Trophoblast cell (in vitro differentiated cells and primary cell): ENCODE measurements at regions not wholly inside any gene's neighbourhood (a gene's known extent, or its start where the extent isn't known, plus 50 kb on each side); places are given as distances from the start of the nearest gene placed in this dataset.

Experiments used
- DNase-seq, 2 donors: peaks; one replicate each; pipeline ENCODE4 v3.0.0-alpha.2; 2016
- H2AFZ ChIP-seq: 2 replicates; pipeline ENCODE4 v1.6.1; 2013; ENCODE audit warnings: low read length, moderate library complexity, mild to moderate bottlenecking; ENCODE audit not compliant: insufficient read depth, poor library complexity
- H2AK5ac ChIP-seq: 2 replicates; pipeline ENCODE4 v1.6.1; 2013; ENCODE audit warnings: mild to moderate bottlenecking, low read length
- H2BK120ac ChIP-seq: 2 replicates; pipeline ENCODE4 v1.6.1; 2013; ENCODE audit warnings: low read length, mild to moderate bottlenecking, moderate library complexity; ENCODE audit not compliant: insufficient read depth, poor library complexity
- H2BK12ac ChIP-seq: 2 replicates; pipeline ENCODE4 v1.6.1; 2013; ENCODE audit warnings: mild to moderate bottlenecking, low read length, moderate library complexity
- H2BK5ac ChIP-seq: 2 replicates; pipeline ENCODE4 v1.6.1; 2013; ENCODE audit warnings: low read length, low read depth, moderate library complexity, mild to moderate bottlenecking; ENCODE audit not compliant: poor library complexity
- H3K14ac ChIP-seq: 2 replicates; pipeline ENCODE4 v1.6.1; 2013; ENCODE audit warnings: mild to moderate bottlenecking, low read length
- H3K18ac ChIP-seq: 2 replicates; pipeline ENCODE4 v1.6.1; 2013; ENCODE audit warnings: mild to moderate bottlenecking, low read length
- H3K23ac ChIP-seq: 2 replicates; pipeline ENCODE4 v1.6.1; 2013; ENCODE audit warnings: low read length
- H3K27ac ChIP-seq: 2 replicates; pipeline ENCODE4 v1.5.1; 2013; ENCODE audit warnings: low read depth, mild to moderate bottlenecking, inconsistent platforms, low read length, moderate library complexity
- H3K27me3 ChIP-seq: 2 replicates; pipeline ENCODE4 v1.6.1; 2013; ENCODE audit warnings: inconsistent platforms, mild to moderate bottlenecking, low read length, moderate library complexity; ENCODE audit not compliant: insufficient read depth
- H3K36me3 ChIP-seq, 2 experiments: 1 replicate in 1 of 2; 2 replicates in 1 of 2; pipeline ENCODE4 v1.6.1; 2013; ENCODE audit warnings: low read length in 2 of 2, mild to moderate bottlenecking in 2 of 2, moderate library complexity in 1 of 2; ENCODE audit not compliant: insufficient read depth in 2 of 2, control insufficient read depth in 1 of 2
- H3K4ac ChIP-seq: 2 replicates; pipeline ENCODE4 v1.6.1; 2013; ENCODE audit warnings: low read depth, mild to moderate bottlenecking, low read length, moderate library complexity
- H3K4me1 ChIP-seq, 2 experiments: 1 replicate in 1 of 2; 2 replicates in 1 of 2; pipeline ENCODE4 v1.6.1; 2013; ENCODE audit warnings: low read length in 2 of 2, mild to moderate bottlenecking in 2 of 2, moderate library complexity in 1 of 2; ENCODE audit not compliant: insufficient read depth in 2 of 2, control insufficient read depth in 1 of 2
- H3K4me2 ChIP-seq: 2 replicates; pipeline ENCODE4 v1.6.1; 2013; ENCODE audit warnings: inconsistent platforms, mild to moderate bottlenecking, low read length, moderate library complexity
- H3K4me3 ChIP-seq: 2 replicates; pipeline ENCODE4 v1.5.1; 2013; ENCODE audit warnings: mild to moderate bottlenecking, low read depth, low read length, inconsistent platforms
- H3K79me1 ChIP-seq: one replicate; pipeline ENCODE4 v1.6.1; 2013; ENCODE audit warnings: low read length
- H3K79me2 ChIP-seq: 2 replicates; pipeline ENCODE4 v1.6.1; 2013; ENCODE audit warnings: low read length, mild to moderate bottlenecking; ENCODE audit not compliant: control insufficient read depth, insufficient read depth, poor library complexity
- H3K9ac ChIP-seq: 2 replicates; pipeline ENCODE4 v1.6.1; 2013; ENCODE audit warnings: mild to moderate bottlenecking, low read length
- H3K9me3 ChIP-seq: 2 replicates; pipeline ENCODE4 v1.6.1; 2013; ENCODE audit warnings: low read depth, mild to moderate bottlenecking, control low read depth, inconsistent platforms, low read length; ENCODE audit not compliant: insufficient read depth
- H4K12ac ChIP-seq: 2 replicates; pipeline ENCODE4 v1.6.1; 2013; ENCODE audit warnings: low read depth, mild to moderate bottlenecking, low read length, moderate library complexity
- H4K8ac ChIP-seq: 2 replicates; pipeline ENCODE4 v1.6.1; 2013; ENCODE audit warnings: low read depth, mild to moderate bottlenecking, low read length, moderate library complexity
- H4K91ac ChIP-seq: one replicate; pipeline ENCODE4 v1.6.1; 2013; ENCODE audit warnings: low read depth, mild to moderate bottlenecking, low read length, moderate library complexity
- WGBS: extraction: QIAGEN DNeasy Blood & Tissue Kit; methylation state at CpG from one replicate; pipeline ENCODE4 v1.1.7; 2013; ENCODE audit warnings: missing lambda C conversion rate; ENCODE audit not compliant: insufficient read length, insufficient coverage; ENCODE audit errors: extremely low coverage; 5-methylcytosine and 5-hydroxymethylcytosine counted together

DNA sequence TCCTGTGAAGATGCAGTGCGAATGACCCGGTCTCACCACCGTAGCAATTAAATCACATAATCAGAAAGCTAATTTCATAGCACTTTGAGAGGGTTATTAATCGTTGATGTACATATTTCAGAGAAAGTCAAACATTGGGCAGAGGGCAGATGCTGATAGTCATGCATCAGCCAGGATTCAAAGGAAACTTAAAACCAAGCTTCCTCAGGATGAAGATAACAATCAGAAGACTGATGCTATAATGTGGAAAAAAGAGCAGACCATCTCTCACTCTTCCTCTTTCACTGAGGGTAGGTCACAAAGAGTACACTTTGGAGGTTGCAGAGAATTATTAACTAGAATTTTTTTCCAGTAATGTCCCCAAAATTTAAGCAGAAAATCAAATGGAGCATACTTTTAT is 1027.7 kb upstream of the ZEB2 start:
- H3K9ac ChIP-seq: no peak overlapping the region
- WGBS: no CpG with 5 or more reads among the region's 4 CpGs
- no peak overlapping the region for H3K4me2 ChIP-seq
- no peak overlapping the region for H3K27ac ChIP-seq
- H4K12ac ChIP-seq: no peak overlapping the region
- H3K23ac ChIP-seq: no peak overlapping the region
- H2BK5ac ChIP-seq: no peak overlapping the region
- no peak overlapping the region for H3K4me3 ChIP-seq
- H3K18ac ChIP-seq: no peak overlapping the region
- H4K8ac ChIP-seq: no peak overlapping the region
- no peak overlapping the region for H3K14ac ChIP-seq
- H2AFZ ChIP-seq: no peak overlapping the region
- H3K4ac ChIP-seq: no peak overlapping the region
- no peaks in the 10 kb centered on the region for H3K36me3 ChIP-seq
- H2BK120ac ChIP-seq: no peak overlapping the region
- H3K9me3 ChIP-seq: no peaks in the 10 kb centered on the region
- no peaks in the 10 kb centered on the region for H3K27me3 ChIP-seq
- no peak overlapping the region for H4K91ac ChIP-seq
- no peaks in the 10 kb centered on the region for H3K79me1 ChIP-seq
- H2BK12ac ChIP-seq: no peak overlapping the region
- no peaks in the 10 kb centered on the region for H3K4me1 ChIP-seq
- H2AK5ac ChIP-seq: no peak overlapping the region
- H3K79me2 ChIP-seq: no peaks in the 10 kb centered on the region
- DNase-seq: no peak

DNA sequence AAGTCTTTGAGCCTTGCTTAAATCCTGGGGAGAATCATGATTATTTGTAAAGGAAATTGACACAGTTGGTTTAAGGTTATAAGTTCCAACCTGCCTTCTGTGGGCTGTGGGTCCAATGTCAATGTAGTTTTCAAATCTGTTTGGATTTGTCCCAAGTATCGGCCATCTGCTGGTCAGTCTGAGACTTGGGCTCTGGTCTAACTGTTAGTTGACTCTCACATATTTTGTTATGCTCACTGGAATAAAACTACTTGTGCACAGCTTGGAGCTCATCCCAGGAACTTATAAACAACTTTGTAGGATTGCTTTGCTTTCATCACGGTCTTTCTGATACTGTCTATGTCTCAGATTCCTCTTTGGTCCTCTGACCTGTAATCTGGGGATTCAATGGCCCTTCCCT is 1026.2 kb upstream of the ZEB2 start:
- H2AK5ac ChIP-seq: no peak overlapping the region
- no peaks in the 10 kb centered on the region for H3K4me1 ChIP-seq
- no peak overlapping the region for H3K4ac ChIP-seq
- no peak overlapping the region for H2AFZ ChIP-seq
- no peaks in the 10 kb centered on the region for H3K79me1 ChIP-seq
- no peak overlapping the region for H2BK5ac ChIP-seq
- H4K12ac ChIP-seq: no peak overlapping the region
- no peak overlapping the region for H3K23ac ChIP-seq
- H3K79me2 ChIP-seq: no peaks in the 10 kb centered on the region
- no peak overlapping the region for H3K9ac ChIP-seq
- H3K27me3 ChIP-seq: no peaks in the 10 kb centered on the region
- no peaks in the 10 kb centered on the region for H3K36me3 ChIP-seq
- H3K9me3 ChIP-seq: no peaks in the 10 kb centered on the region
- H2BK120ac ChIP-seq: no peak overlapping the region
- H3K18ac ChIP-seq: no peak overlapping the region
- H4K91ac ChIP-seq: no peak overlapping the region
- H4K8ac ChIP-seq: no peak overlapping the region
- H3K27ac ChIP-seq: no peak overlapping the region
- no peak overlapping the region for H3K4me3 ChIP-seq
- H3K4me2 ChIP-seq: no peak overlapping the region
- H3K14ac ChIP-seq: no peak overlapping the region
- no peak for DNase-seq
- H2BK12ac ChIP-seq: no peak overlapping the region
- WGBS: no CpG with 5 or more reads among the region's 2 CpGs

DNA sequence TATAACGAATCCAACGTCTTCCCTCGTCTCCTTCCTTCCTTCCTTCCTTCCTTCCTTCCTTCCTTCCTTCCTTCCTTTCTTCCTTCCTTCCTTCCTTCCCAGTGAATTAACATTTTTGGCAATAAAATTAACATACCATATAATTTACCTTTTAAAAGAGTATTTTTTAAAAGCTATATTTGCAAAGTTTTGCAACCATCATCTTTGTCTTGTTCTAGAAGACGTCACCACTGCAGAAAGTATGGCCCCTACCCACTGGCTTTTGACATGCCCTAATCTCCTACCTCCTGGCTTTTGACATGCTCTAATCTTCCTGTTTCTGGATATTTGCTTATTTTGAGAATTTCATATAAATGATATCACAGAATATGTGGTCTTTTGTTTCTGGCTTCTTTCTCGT is 1023.9 kb upstream of the ZEB2 start:
- Histone ChIP-seq H2BK12ac (no peak overlapping the region), H3K79me1 (no peaks in the 10 kb centered on the region), H3K27me3 (no peaks in the 10 kb centered on the region), H2AFZ (no peak overlapping the region), H3K9me3 (no peaks in the 10 kb centered on the region), H3K79me2 (no peaks in the 10 kb centered on the region), H3K4ac (no peak overlapping the region), H3K36me3 (no peaks in the 10 kb centered on the region), H3K14ac (no peak overlapping the region), H3K18ac (no peak overlapping the region), H3K23ac (no peak overlapping the region), H3K4me2 (no peak overlapping the region), H4K8ac (no peak overlapping the region), H4K12ac (no peak overlapping the region), H2AK5ac (no peak overlapping the region), H3K9ac (no peak overlapping the region), H3K27ac (no peak overlapping the region), H3K4me1 (no peaks in the 10 kb centered on the region), H3K4me3 (no peak overlapping the region), H4K91ac (no peak overlapping the region), H2BK5ac (no peak overlapping the region), H2BK120ac (no peak overlapping the region)
- WGBS: 92% methylated on average over 3 of the region's 5 CpGs
- no peak for DNase-seq

DNA sequence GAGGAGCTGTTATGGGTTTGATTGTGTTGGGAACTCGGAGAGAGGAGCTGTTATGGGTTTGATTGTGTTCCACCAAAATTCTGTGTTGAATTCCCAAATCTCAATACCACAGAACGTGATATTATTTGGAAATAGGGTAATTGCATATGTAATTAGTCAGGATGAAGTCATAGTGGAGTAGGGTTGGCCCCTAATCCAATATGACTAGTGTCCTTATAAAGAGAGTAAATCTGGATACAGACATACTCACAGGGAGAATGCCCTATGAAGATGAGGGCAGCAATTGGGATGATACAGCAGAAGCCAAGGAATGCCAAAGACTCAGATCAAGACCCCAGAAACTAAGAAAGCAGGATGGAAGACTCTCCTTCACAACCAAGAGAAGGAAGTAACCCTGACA is 1023.2 kb upstream of the ZEB2 start:
- H3K4me2 ChIP-seq: no peak overlapping the region
- no peaks in the 10 kb centered on the region for H3K79me1 ChIP-seq
- H4K91ac ChIP-seq: no peak overlapping the region
- no peaks in the 10 kb centered on the region for H3K9me3 ChIP-seq
- no peaks in the 10 kb centered on the region for H3K36me3 ChIP-seq
- no peak overlapping the region for H3K23ac ChIP-seq
- H3K79me2 ChIP-seq: no peaks in the 10 kb centered on the region
- no peak overlapping the region for H3K4ac ChIP-seq
- no peak overlapping the region for H4K12ac ChIP-seq
- no peak overlapping the region for H3K4me3 ChIP-seq
- H3K4me1 ChIP-seq: no peaks in the 10 kb centered on the region
- no peak overlapping the region for H3K27ac ChIP-seq
- H2AK5ac ChIP-seq: no peak overlapping the region
- DNase-seq: no peak
- H3K9ac ChIP-seq: no peak overlapping the region
- H4K8ac ChIP-seq: no peak overlapping the region
- H2BK12ac ChIP-seq: no peak overlapping the region
- H3K14ac ChIP-seq: no peak overlapping the region
- WGBS: no CpG with 5 or more reads among the region's 2 CpGs
- no peak overlapping the region for H3K18ac ChIP-seq
- H2BK5ac ChIP-seq: no peak overlapping the region
- H2BK120ac ChIP-seq: no peak overlapping the region
- H2AFZ ChIP-seq: no peak overlapping the region
- H3K27me3 ChIP-seq: no peaks in the 10 kb centered on the region
